SK-N-SH (cell line): ENCODE measurements at regions not wholly inside any gene's neighbourhood (a gene's known extent, or its start where the extent isn't known, plus 50 kb on each side); places are given as distances from the start of the nearest gene placed in this dataset.

Experiments used
- EP300 ChIP-seq, 2 experiments: IDR thresholded peaks; 2 replicates each; pipeline versions ENCODE4 v1.4.0 to v1.6.1; 2012; ENCODE audit warnings: borderline replicate concordance in 1 of 2, low read depth in 1 of 2, low read length in 1 of 2
- EZH2phosphoT487 ChIP-seq: fragments of 200-600 bp; sonication (generic); IDR thresholded peaks from 2 replicates; pipeline ENCODE4 v1.6.1; 2017; ENCODE audit warnings: low read depth, mixed run types, mild to moderate bottlenecking, antibody characterized with exemption, moderate library complexity, borderline replicate concordance
- FOXM1 ChIP-seq: IDR thresholded peaks from 2 replicates; pipeline ENCODE4 v1.4.0; 2012; ENCODE audit warnings: low read depth, mild to moderate bottlenecking
- NFIC ChIP-seq: IDR thresholded peaks from 2 replicates; pipeline ENCODE4 v1.4.0; 2012; ENCODE audit warnings: borderline replicate concordance
- NRF1 ChIP-seq: IDR thresholded peaks from 2 replicates; pipeline ENCODE4 v1.6.1; 2012; ENCODE audit warnings: low read depth, mild to moderate bottlenecking, low read length
- POLR2AphosphoS5 ChIP-seq: IDR thresholded peaks from 2 replicates; pipeline ENCODE4 v1.6.1; 2012; ENCODE audit warnings: low read depth, low read length
- RXRA ChIP-seq: IDR thresholded peaks from 2 replicates; pipeline ENCODE4 v1.4.0; 2012; ENCODE audit warnings: low read depth, mild to moderate bottlenecking, borderline replicate concordance
- SMC3 ChIP-seq: IDR thresholded peaks from 2 replicates; pipeline ENCODE4 v1.6.1; 2012; ENCODE audit warnings: low read depth, low read length, improper control_type of control experiment
- TAF1 ChIP-seq: IDR thresholded peaks from 2 replicates; pipeline ENCODE4 v1.6.1; 2012; ENCODE audit warnings: low read depth, mild to moderate bottlenecking, low read length, moderate library complexity, borderline replicate concordance
- TEAD4 ChIP-seq: IDR thresholded peaks from 2 replicates; pipeline ENCODE4 v1.4.0; 2012; ENCODE audit warnings: mild to moderate bottlenecking, borderline replicate concordance; ENCODE audit not compliant: insufficient read depth
- YY1 ChIP-seq: IDR thresholded peaks from 2 replicates; pipeline ENCODE4 v1.4.0; 2012; ENCODE audit warnings: low read depth, mild to moderate bottlenecking
- TF ChIP-seq, protein P1 (sequence below): fragments of 200-600 bp; sonication (generic); IDR thresholded peaks from 2 replicates; pipeline ENCODE4 v1.6.1; 2017; ENCODE audit warnings: antibody characterized with exemption, mild to moderate bottlenecking, moderate library complexity
- TF ChIP-seq, protein P2 (sequence below): IDR thresholded peaks from 2 replicates; pipeline ENCODE4 v1.4.0; 2012; ENCODE audit warnings: low read depth, borderline replicate concordance
- TF ChIP-seq, protein P3 (sequence below): fragments of 150-350 bp; IDR thresholded peaks from 2 replicates; pipeline ENCODE4 v1.6.1; 2017; ENCODE audit warnings: antibody characterized with exemption, low read length, low read depth, borderline replicate concordance

DNA sequence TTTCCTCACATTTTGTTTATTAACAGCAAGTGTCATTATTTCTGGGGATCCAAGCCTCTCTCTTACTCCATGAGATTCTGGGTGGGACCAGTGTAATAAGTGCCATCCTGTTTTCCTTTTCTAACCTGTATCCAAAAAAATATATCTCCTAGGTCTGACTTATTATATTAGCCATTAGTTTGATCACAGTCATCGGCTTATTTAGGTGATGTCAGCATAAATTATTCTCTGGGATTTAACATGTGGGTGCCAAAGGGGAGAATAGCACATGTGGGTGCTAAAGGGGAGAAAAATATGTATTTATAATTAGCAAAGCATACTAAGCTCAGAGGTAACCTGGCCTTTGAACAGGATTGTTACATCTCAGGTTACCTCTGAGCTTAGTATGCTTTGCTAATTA is 293.8 kb upstream of the SEMA3D start:
- TF ChIP-seq, protein P1, sequence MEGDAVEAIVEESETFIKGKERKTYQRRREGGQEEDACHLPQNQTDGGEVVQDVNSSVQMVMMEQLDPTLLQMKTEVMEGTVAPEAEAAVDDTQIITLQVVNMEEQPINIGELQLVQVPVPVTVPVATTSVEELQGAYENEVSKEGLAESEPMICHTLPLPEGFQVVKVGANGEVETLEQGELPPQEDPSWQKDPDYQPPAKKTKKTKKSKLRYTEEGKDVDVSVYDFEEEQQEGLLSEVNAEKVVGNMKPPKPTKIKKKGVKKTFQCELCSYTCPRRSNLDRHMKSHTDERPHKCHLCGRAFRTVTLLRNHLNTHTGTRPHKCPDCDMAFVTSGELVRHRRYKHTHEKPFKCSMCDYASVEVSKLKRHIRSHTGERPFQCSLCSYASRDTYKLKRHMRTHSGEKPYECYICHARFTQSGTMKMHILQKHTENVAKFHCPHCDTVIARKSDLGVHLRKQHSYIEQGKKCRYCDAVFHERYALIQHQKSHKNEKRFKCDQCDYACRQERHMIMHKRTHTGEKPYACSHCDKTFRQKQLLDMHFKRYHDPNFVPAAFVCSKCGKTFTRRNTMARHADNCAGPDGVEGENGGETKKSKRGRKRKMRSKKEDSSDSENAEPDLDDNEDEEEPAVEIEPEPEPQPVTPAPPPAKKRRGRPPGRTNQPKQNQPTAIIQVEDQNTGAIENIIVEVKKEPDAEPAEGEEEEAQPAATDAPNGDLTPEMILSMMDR: no peak
- TF ChIP-seq TAF1: no peak
- no peak for TF ChIP-seq NFIC
- no peak for TF ChIP-seq SMC3
- no peak for TF ChIP-seq FOXM1
- no peak for TF ChIP-seq EZH2phosphoT487
- TF ChIP-seq EP300 (IDR thresholded peaks at IDR 0.05; ENCODE audit: borderline replicate concordance in 1 of 2, low read depth in 1 of 2, low read length in 1 of 2): no peak
- no peak for TF ChIP-seq RXRA
- TF ChIP-seq, protein P2, sequence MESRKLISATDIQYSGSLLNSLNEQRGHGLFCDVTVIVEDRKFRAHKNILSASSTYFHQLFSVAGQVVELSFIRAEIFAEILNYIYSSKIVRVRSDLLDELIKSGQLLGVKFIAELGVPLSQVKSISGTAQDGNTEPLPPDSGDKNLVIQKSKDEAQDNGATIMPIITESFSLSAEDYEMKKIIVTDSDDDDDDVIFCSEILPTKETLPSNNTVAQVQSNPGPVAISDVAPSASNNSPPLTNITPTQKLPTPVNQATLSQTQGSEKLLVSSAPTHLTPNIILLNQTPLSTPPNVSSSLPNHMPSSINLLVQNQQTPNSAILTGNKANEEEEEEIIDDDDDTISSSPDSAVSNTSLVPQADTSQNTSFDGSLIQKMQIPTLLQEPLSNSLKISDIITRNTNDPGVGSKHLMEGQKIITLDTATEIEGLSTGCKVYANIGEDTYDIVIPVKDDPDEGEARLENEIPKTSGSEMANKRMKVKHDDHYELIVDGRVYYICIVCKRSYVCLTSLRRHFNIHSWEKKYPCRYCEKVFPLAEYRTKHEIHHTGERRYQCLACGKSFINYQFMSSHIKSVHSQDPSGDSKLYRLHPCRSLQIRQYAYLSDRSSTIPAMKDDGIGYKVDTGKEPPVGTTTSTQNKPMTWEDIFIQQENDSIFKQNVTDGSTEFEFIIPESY: no peak
- TF ChIP-seq YY1: no peak
- no peak for TF ChIP-seq POLR2AphosphoS5
- TF ChIP-seq NRF1: no peak
- TF ChIP-seq TEAD4: no peak
- TF ChIP-seq, protein P3, sequence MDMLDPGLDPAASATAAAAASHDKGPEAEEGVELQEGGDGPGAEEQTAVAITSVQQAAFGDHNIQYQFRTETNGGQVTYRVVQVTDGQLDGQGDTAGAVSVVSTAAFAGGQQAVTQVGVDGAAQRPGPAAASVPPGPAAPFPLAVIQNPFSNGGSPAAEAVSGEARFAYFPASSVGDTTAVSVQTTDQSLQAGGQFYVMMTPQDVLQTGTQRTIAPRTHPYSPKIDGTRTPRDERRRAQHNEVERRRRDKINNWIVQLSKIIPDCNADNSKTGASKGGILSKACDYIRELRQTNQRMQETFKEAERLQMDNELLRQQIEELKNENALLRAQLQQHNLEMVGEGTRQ: no peak
